Panc1 (cell line): ENCODE measurements at regions not wholly inside any gene's neighbourhood (a gene's known extent, or its start where the extent isn't known, plus 50 kb on each side); places are given as distances from the start of the nearest gene placed in this dataset.

Experiments used
- ATAC-seq: fragments of 200-7000 bp; cut with Tn5 transposase; 2 replicates; pipeline ENCODE4 v1.9.1; 2020; ENCODE audit warnings: mild to moderate bottlenecking, moderate library complexity
- BruUV-seq: library from RNA; stranded (reverse); fragments of 400-500 nt; replicated peaks from 2 replicates; lab custom pipeline; 2021; lab: Mats Ljungman, UMichigan
- CTCF ChIA-PET: fragments of 300-600 bp; sonication (Branson Sonifier 250); formaldehyde crosslinking; loops from one replicate; lab custom pipeline; 2022; ENCODE audit warnings: antibody characterized with exemption; lab: Charles Lee
- POLR2A ChIA-PET: fragments of 300-600 bp; sonication (Branson Sonifier 250); formaldehyde crosslinking; loops from one replicate; lab custom pipeline; 2022; ENCODE audit warnings: antibody characterized with exemption; lab: Charles Lee
- DNase-seq: peaks from one replicate; pipeline ENCODE4 v3.0.0-alpha.2; 2010; ENCODE audit warnings: low read depth, low spot score
- H3K27ac ChIP-seq: 2 replicates; pipeline ENCODE4 v1.5.1; 2011; ENCODE audit warnings: mild to moderate bottlenecking, low read length, inconsistent platforms
- H3K27me3 ChIP-seq: fragments of 200-500 bp; sonication (Bioruptor generic); 2 replicates; pipeline ENCODE4 v1.6.0; 2014; ENCODE audit warnings: low read length, inconsistent platforms; ENCODE audit not compliant: control insufficient read depth, insufficient read depth
- H3K36me3 ChIP-seq: fragments of 200-500 bp; sonication (Bioruptor generic); 2 replicates; pipeline ENCODE4 v1.5.1; 2014; ENCODE audit warnings: inconsistent platforms, mild to moderate bottlenecking, low read length, moderate library complexity; ENCODE audit not compliant: control insufficient read depth, insufficient read depth
- H3K4me1 ChIP-seq: 2 replicates; pipeline ENCODE4 v1.5.1; 2011; ENCODE audit warnings: inconsistent platforms, mild to moderate bottlenecking, low read length, moderate library complexity; ENCODE audit not compliant: control insufficient read depth, insufficient read depth
- H3K4me3 ChIP-seq, 2 experiments: 2 replicates each; pipeline ENCODE4 v1.5.1; 2011 to 2012; ENCODE audit warnings: low read depth in 2 of 2, low read length in 2 of 2, mild to moderate bottlenecking in 2 of 2, inconsistent platforms in 1 of 2, moderate library complexity in 1 of 2
- H3K9me3 ChIP-seq: fragments of 200-500 bp; sonication (Bioruptor generic); 2 replicates; pipeline ENCODE4 v1.5.1; 2014; ENCODE audit warnings: low read depth, mild to moderate bottlenecking, inconsistent platforms, low read length, moderate library complexity; ENCODE audit not compliant: control insufficient read depth, insufficient read depth
- POLR2AphosphoS5 ChIP-seq: IDR thresholded peaks from 2 replicates; pipeline ENCODE4 v1.6.1; 2012; ENCODE audit warnings: mild to moderate bottlenecking, low read depth, low read length, moderate library complexity
- SIN3A ChIP-seq: IDR thresholded peaks from 2 replicates; pipeline ENCODE4 v1.6.1; 2012; ENCODE audit warnings: low read depth, mild to moderate bottlenecking, low read length, moderate library complexity, borderline replicate concordance; ENCODE audit not compliant: insufficient read depth
- TCF7L2 ChIP-seq: IDR thresholded peaks from 2 replicates; pipeline ENCODE4 v1.6.1; 2011; ENCODE audit warnings: mild to moderate bottlenecking, low read depth, low read length, inconsistent platforms
- in situ Hi-C: cut with HindIII; loops from 2 replicates; pipeline ENCODE4 v1.10.0; 2016; ENCODE audit warnings: low sequenced_read_pairs, low pct_unique_long_range_greater_than_20kb
- intact Hi-C: fragments of 100-400 bp; cut with micrococcal nuclease; formaldehyde crosslinking; loops from one replicate; pipeline ENCODE4 v1.10.0; 2022; ENCODE audit not compliant: unreplicated experiment
- TF ChIP-seq, protein P1 (sequence below), 2 experiments: IDR thresholded peaks; 2 replicates each; pipeline ENCODE4 v1.6.1; 2011 to 2012; ENCODE audit warnings: low read depth in 2 of 2, control low read depth in 1 of 2, low read length in 1 of 2, mild to moderate bottlenecking in 1 of 2, moderate library complexity in 1 of 2; ENCODE audit not compliant: insufficient read depth in 1 of 2
- TF ChIP-seq, protein P2 (sequence below): fragments of 450-650 bp; IDR thresholded peaks from 2 replicates; pipeline ENCODE4 v1.5.1; 2017; ENCODE audit warnings: mild to moderate bottlenecking

- DNase-seq (no peak), ATAC-seq (no peak)
- H3K9me3 ChIP-seq: no peaks in the 10 kb centered on the region
- CTCF ChIA-PET: no interaction called here
- in situ Hi-C loops (no loop called here), intact Hi-C loops (no loop called here)
- no peaks in the 10 kb centered on the region for H3K4me1 ChIP-seq
- H3K4me3 ChIP-seq: no peak overlapping the region
- no TSS peak for BruUV-seq
- H3K27ac ChIP-seq: no peak overlapping the region
- TF ChIP-seq TCF7L2 (no peak), POLR2AphosphoS5 (no peak), SIN3A (no peak)
- TF ChIP-seq, protein P1, sequence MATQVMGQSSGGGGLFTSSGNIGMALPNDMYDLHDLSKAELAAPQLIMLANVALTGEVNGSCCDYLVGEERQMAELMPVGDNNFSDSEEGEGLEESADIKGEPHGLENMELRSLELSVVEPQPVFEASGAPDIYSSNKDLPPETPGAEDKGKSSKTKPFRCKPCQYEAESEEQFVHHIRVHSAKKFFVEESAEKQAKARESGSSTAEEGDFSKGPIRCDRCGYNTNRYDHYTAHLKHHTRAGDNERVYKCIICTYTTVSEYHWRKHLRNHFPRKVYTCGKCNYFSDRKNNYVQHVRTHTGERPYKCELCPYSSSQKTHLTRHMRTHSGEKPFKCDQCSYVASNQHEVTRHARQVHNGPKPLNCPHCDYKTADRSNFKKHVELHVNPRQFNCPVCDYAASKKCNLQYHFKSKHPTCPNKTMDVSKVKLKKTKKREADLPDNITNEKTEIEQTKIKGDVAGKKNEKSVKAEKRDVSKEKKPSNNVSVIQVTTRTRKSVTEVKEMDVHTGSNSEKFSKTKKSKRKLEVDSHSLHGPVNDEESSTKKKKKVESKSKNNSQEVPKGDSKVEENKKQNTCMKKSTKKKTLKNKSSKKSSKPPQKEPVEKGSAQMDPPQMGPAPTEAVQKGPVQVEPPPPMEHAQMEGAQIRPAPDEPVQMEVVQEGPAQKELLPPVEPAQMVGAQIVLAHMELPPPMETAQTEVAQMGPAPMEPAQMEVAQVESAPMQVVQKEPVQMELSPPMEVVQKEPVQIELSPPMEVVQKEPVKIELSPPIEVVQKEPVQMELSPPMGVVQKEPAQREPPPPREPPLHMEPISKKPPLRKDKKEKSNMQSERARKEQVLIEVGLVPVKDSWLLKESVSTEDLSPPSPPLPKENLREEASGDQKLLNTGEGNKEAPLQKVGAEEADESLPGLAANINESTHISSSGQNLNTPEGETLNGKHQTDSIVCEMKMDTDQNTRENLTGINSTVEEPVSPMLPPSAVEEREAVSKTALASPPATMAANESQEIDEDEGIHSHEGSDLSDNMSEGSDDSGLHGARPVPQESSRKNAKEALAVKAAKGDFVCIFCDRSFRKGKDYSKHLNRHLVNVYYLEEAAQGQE (IDR thresholded peaks at IDR 0.05; ENCODE audit: insufficient read depth in 1 of 2, low read depth in 2 of 2, low read length in 1 of 2): no peak
- TF ChIP-seq, protein P2, sequence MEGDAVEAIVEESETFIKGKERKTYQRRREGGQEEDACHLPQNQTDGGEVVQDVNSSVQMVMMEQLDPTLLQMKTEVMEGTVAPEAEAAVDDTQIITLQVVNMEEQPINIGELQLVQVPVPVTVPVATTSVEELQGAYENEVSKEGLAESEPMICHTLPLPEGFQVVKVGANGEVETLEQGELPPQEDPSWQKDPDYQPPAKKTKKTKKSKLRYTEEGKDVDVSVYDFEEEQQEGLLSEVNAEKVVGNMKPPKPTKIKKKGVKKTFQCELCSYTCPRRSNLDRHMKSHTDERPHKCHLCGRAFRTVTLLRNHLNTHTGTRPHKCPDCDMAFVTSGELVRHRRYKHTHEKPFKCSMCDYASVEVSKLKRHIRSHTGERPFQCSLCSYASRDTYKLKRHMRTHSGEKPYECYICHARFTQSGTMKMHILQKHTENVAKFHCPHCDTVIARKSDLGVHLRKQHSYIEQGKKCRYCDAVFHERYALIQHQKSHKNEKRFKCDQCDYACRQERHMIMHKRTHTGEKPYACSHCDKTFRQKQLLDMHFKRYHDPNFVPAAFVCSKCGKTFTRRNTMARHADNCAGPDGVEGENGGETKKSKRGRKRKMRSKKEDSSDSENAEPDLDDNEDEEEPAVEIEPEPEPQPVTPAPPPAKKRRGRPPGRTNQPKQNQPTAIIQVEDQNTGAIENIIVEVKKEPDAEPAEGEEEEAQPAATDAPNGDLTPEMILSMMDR: no peak
- no peaks in the 10 kb centered on the region for H3K27me3 ChIP-seq
- H3K36me3 ChIP-seq: no peaks in the 10 kb centered on the region
- POLR2A ChIA-PET: no interaction called here
These were observed 786.1 kb upstream of the AADAT start for GRCh38 chr4:170875868-170876267.

DNA sequence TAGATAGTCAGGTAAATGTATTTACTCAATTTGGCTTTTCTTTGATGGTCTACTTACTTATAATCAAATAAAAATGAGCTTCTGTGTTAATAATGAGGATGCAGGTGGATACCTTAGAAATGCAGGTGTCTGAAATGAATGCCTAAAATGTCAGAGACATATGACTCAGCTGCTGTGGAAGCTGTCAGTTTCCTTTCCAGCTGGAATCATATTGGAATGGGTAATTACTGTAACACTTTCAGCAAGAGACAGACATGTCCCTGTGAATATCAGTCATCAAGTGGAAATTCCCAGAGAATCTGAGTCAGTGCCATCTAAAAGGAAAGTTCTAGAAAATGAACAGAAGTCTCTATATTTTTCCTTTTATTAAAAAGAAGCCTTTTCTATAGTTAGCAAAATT, 783.0 kb upstream of the AADAT start:
- Histone ChIP-seq H3K27ac (no peak overlapping the region), H3K36me3 (no peaks in the 10 kb centered on the region), H3K9me3 (no peaks in the 10 kb centered on the region), H3K27me3 (no peaks in the 10 kb centered on the region), H3K4me3 (no peak overlapping the region), H3K4me1 (no peaks in the 10 kb centered on the region)
- POLR2A ChIA-PET: no interaction called here
- no peak for TF ChIP-seq TCF7L2
- no peak for TF ChIP-seq SIN3A
- no peak for TF ChIP-seq POLR2AphosphoS5
- TF ChIP-seq, protein P2: no peak
- TF ChIP-seq, protein P1 (IDR thresholded peaks at IDR 0.05; ENCODE audit: insufficient read depth in 1 of 2, low read depth in 2 of 2, low read length in 1 of 2): no peak
- DNase-seq (no peak), ATAC-seq (no peak)
- intact Hi-C loops (no loop called here), in situ Hi-C loops (no loop called here)
- no TSS peak for BruUV-seq
- CTCF ChIA-PET: no interaction called here
